ENCODE measurements at regions not wholly inside any gene's neighbourhood (a gene's known extent, or its start where the extent isn't known, plus 50 kb on each side); places are given as distances from the start of the nearest gene placed in this dataset.
"Not testable (repeated sequence)": the region's sequence is repeated elsewhere in the genome, so short reads cannot be mapped to it uniquely, and the experiment has no call there.

- TF ChIP-seq, protein P1, sequence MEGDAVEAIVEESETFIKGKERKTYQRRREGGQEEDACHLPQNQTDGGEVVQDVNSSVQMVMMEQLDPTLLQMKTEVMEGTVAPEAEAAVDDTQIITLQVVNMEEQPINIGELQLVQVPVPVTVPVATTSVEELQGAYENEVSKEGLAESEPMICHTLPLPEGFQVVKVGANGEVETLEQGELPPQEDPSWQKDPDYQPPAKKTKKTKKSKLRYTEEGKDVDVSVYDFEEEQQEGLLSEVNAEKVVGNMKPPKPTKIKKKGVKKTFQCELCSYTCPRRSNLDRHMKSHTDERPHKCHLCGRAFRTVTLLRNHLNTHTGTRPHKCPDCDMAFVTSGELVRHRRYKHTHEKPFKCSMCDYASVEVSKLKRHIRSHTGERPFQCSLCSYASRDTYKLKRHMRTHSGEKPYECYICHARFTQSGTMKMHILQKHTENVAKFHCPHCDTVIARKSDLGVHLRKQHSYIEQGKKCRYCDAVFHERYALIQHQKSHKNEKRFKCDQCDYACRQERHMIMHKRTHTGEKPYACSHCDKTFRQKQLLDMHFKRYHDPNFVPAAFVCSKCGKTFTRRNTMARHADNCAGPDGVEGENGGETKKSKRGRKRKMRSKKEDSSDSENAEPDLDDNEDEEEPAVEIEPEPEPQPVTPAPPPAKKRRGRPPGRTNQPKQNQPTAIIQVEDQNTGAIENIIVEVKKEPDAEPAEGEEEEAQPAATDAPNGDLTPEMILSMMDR (IDR thresholded peaks at IDR 0.05): not testable (repeated sequence)
- TF ChIP-seq POLR2A (IDR thresholded peaks at IDR 0.05): not testable (repeated sequence)
Observed at GRCh38 chr1:68817505-68818210, 320.8 kb upstream of the DEPDC1 start.
